Mesenchymal stem cell (in vitro differentiated cells and primary cell): ENCODE measurements at regions not wholly inside any gene's neighbourhood (a gene's known extent, or its start where the extent isn't known, plus 50 kb on each side); places are given as distances from the start of the nearest gene placed in this dataset.

Experiments
- DNase-seq: peaks from one replicate; pipeline ENCODE4 v3.0.0-alpha.2; 2013
- H2AFZ ChIP-seq: one replicate; pipeline ENCODE4 v1.6.1; 2013; ENCODE audit warnings: low read depth, mild to moderate bottlenecking, control low read depth, inconsistent platforms, low read length, moderate library complexity
- H2AK5ac ChIP-seq: 2 replicates; pipeline ENCODE4 v1.6.1; 2013; ENCODE audit warnings: low read length, moderate library complexity, mild to moderate bottlenecking, inconsistent platforms; ENCODE audit not compliant: severe bottlenecking
- H2BK120ac ChIP-seq: one replicate; pipeline ENCODE4 v1.6.1; 2013; ENCODE audit warnings: low read depth, mild to moderate bottlenecking, inconsistent platforms, low read length, moderate library complexity
- H2BK12ac ChIP-seq, 2 experiments: one replicate each; pipeline ENCODE4 v1.6.1; 2013; ENCODE audit warnings: inconsistent platforms in 2 of 2, low read length in 2 of 2, mild to moderate bottlenecking in 2 of 2, moderate library complexity in 2 of 2, control low read depth in 1 of 2
- H2BK15ac ChIP-seq: one replicate; pipeline ENCODE4 v1.6.1; 2013; ENCODE audit warnings: mild to moderate bottlenecking, low read depth, inconsistent platforms; ENCODE audit not compliant: poor library complexity, severe bottlenecking
- H2BK5ac ChIP-seq: 2 replicates; pipeline ENCODE4 v1.6.1; 2013; ENCODE audit warnings: low read depth, mild to moderate bottlenecking, low read length, control low read depth, inconsistent platforms; ENCODE audit not compliant: poor library complexity, severe bottlenecking
- H3K14ac ChIP-seq, 2 experiments: one replicate each; pipeline ENCODE4 v1.6.1; 2013; ENCODE audit warnings: inconsistent platforms in 2 of 2, low read length in 2 of 2, control low read depth in 1 of 2, mild to moderate bottlenecking in 1 of 2, moderate library complexity in 1 of 2
- H3K18ac ChIP-seq, 2 experiments: one replicate each; pipeline ENCODE4 v1.6.1; 2013; ENCODE audit warnings: inconsistent platforms in 2 of 2, low read length in 2 of 2, control low read depth in 1 of 2, low read depth in 1 of 2, mild to moderate bottlenecking in 1 of 2
- H3K23ac ChIP-seq, 2 experiments: one replicate each; pipeline ENCODE4 v1.6.1; 2013; ENCODE audit warnings: inconsistent platforms in 2 of 2, low read length in 2 of 2, mild to moderate bottlenecking in 2 of 2, moderate library complexity in 2 of 2, control low read depth in 1 of 2
- H3K27ac ChIP-seq: 2 replicates; pipeline ENCODE4 v1.5.1; 2013; ENCODE audit warnings: mild to moderate bottlenecking, moderate library complexity, low read length, control low read depth, inconsistent platforms; ENCODE audit not compliant: poor library complexity, severe bottlenecking
- H3K27me3 ChIP-seq, 2 experiments: 2 replicates each; pipeline versions ENCODE4 v1.6.1 to v1.7.0; 2013; ENCODE audit warnings: low read length in 2 of 2, mild to moderate bottlenecking in 2 of 2, moderate library complexity in 2 of 2, control low read depth in 1 of 2, inconsistent platforms in 1 of 2; ENCODE audit not compliant: control insufficient read depth in 1 of 2, insufficient read depth in 1 of 2
- H3K36me3 ChIP-seq, 2 experiments: 2 replicates each; pipeline versions ENCODE4 v1.6.1 to v1.7.0; 2013; ENCODE audit warnings: low read length in 2 of 2, control low read depth in 1 of 2, inconsistent platforms in 1 of 2, low read depth in 1 of 2, mild to moderate bottlenecking in 1 of 2; ENCODE audit not compliant: insufficient read depth in 2 of 2, control insufficient read depth in 1 of 2
- H3K4ac ChIP-seq, 2 experiments: one replicate each; pipeline ENCODE4 v1.6.1; 2013; ENCODE audit warnings: inconsistent platforms in 2 of 2, low read length in 2 of 2, mild to moderate bottlenecking in 2 of 2, moderate library complexity in 2 of 2, control low read depth in 1 of 2, low read depth in 1 of 2
- H3K4me1 ChIP-seq: 2 replicates; pipeline ENCODE4 v1.6.1; 2013; ENCODE audit warnings: low read depth, low read length, control low read depth; ENCODE audit not compliant: control insufficient read depth, insufficient read depth
- H3K4me2 ChIP-seq: 2 replicates; pipeline ENCODE4 v1.6.1; 2013; ENCODE audit warnings: low read length, mild to moderate bottlenecking, inconsistent platforms; ENCODE audit not compliant: poor library complexity, severe bottlenecking
- H3K4me3 ChIP-seq, 2 experiments: 2 replicates each; pipeline versions ENCODE4 v1.5.1 to v1.7.0; 2013; ENCODE audit warnings: low read length in 2 of 2, mild to moderate bottlenecking in 2 of 2, control low read depth in 1 of 2, low read depth in 1 of 2; ENCODE audit not compliant: insufficient read depth in 1 of 2
- H3K79me1 ChIP-seq: replicated peaks from 2 replicates; pipeline ENCODE4 v1.6.1; 2013; ENCODE audit warnings: mild to moderate bottlenecking, control low read depth, low read length, inconsistent platforms; ENCODE audit not compliant: poor library complexity, severe bottlenecking
- H3K9ac ChIP-seq: 2 replicates; pipeline ENCODE4 v1.7.0; 2013; ENCODE audit warnings: mild to moderate bottlenecking, low read length, moderate library complexity
- H3K9me3 ChIP-seq: 2 replicates; pipeline ENCODE4 v1.7.0; 2013; ENCODE audit warnings: mild to moderate bottlenecking, low read length; ENCODE audit not compliant: control insufficient read depth
- H4K8ac ChIP-seq: one replicate; pipeline ENCODE4 v1.6.1; 2013; ENCODE audit warnings: inconsistent platforms, mild to moderate bottlenecking, low read length, moderate library complexity
- H4K91ac ChIP-seq: one replicate; pipeline ENCODE4 v1.6.1; 2013; ENCODE audit warnings: mild to moderate bottlenecking, low read length, inconsistent platforms
- WGBS: methylation state at CpG from one replicate; pipeline ENCODE4 v1.1.7; 2013; ENCODE audit warnings: mixed read lengths; 5-methylcytosine and 5-hydroxymethylcytosine counted together

DNA sequence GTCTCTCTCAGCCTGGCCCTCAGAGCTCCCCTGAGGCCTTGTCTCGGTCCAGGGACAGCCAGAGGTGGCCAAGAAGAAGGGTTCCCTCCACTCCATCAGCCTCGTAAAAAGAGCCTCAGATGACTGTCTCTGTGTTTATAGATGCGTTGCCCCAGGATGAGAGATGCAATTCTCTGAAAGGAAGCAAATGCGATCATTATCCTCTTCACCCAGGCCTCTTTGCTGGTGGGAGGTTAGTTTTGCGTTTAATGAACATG is 90.4 kb downstream of the YTHDF1 start:
- H3K14ac ChIP-seq = no peak overlapping the region
- H3K4ac ChIP-seq = no peak overlapping the region
- H3K36me3 ChIP-seq = no peaks in the 10 kb centered on the region
- no peak overlapping the region for H3K9ac ChIP-seq
- H2AK5ac ChIP-seq = no peak overlapping the region
- no peak overlapping the region for H4K91ac ChIP-seq
- WGBS = 66% methylated on average over 5 of the region's 5 CpGs
- no peak overlapping the region for H3K27ac ChIP-seq
- no peak overlapping the region for H2BK120ac ChIP-seq
- no peak overlapping the region for H4K8ac ChIP-seq
- H3K23ac ChIP-seq = no peak overlapping the region
- H3K4me2 ChIP-seq = no peak overlapping the region
- no peak for DNase-seq
- no peak overlapping the region for H2BK12ac ChIP-seq
- H3K27me3 ChIP-seq = peaks cover 40 to 57% of the 10 kb centered on the region in 2 experiments
- H3K4me3 ChIP-seq = no peak overlapping the region
- H3K79me1 ChIP-seq = no peaks in the 10 kb centered on the region
- no peak overlapping the region for H2AFZ ChIP-seq
- no peak overlapping the region for H3K18ac ChIP-seq
- H2BK15ac ChIP-seq = no peak overlapping the region
- H2BK5ac ChIP-seq = no peak overlapping the region
- peaks cover 4% of the 10 kb centered on the region for H3K9me3 ChIP-seq
- no peaks in the 10 kb centered on the region for H3K4me1 ChIP-seq

DNA sequence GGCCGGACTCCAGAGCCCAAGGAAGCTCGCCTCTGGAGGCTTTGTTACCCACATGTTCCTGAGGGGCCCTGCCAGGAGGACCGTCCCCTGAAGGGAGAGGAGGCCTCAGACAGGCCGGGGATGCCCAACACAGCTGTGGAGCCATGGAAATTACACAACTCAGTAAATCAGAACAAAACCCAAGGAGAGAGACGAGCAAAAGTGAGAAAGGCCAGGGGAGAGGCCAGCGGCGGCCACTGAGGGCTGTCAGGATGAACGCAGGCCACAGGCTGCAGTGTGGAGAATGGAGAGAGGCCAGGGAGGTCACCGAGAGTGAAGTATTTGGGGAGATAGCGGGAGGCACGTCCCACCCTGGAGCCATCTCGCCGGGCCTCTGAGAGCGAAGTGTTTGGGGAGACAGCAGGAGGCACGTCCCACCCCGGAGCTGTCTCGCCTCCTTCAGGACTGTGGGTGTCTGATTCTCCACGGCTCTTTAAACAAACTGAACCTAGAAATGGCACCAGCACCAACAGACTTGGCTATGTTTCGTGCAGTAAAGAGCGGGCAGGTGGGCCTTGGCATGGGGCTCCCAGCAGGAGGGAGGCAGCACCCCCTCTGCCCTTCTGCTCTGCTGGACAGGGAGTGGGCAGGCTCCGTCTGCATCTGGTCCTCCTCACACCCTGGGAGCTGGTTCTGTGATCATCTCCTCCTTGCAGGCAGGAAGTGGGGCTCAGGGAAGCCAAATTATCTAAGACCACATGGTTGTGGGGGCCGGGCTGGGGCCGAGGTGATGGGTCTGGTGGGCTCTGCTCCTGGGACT is 91.0 kb downstream of the YTHDF1 start:
- Histone ChIP-seq H4K8ac (no peak overlapping the region), H2AK5ac (no peak overlapping the region), H3K18ac (no peak overlapping the region), H3K27me3 (peaks cover 38 to 56% of the 10 kb centered on the region in 2 experiments), H3K14ac (no peak overlapping the region), H3K4me2 (no peak overlapping the region), H2BK12ac (no peak overlapping the region), H3K27ac (no peak overlapping the region), H3K4me3 (no peak overlapping the region), H3K79me1 (no peaks in the 10 kb centered on the region), H3K4me1 (no peaks in the 10 kb centered on the region), H2BK120ac (no peak overlapping the region), H3K36me3 (no peaks in the 10 kb centered on the region), H2BK5ac (no peak overlapping the region), H4K91ac (no peak overlapping the region), H2BK15ac (no peak overlapping the region), H2AFZ (no peak overlapping the region), H3K23ac (no peak overlapping the region), H3K4ac (no peak overlapping the region), H3K9me3 (peaks cover 4% of the 10 kb centered on the region), H3K9ac (no peak overlapping the region)
- whole genome bisulfite sequencing = 76% methylated on average over 23 of the region's 23 CpGs
- no peak for DNase-seq

DNA sequence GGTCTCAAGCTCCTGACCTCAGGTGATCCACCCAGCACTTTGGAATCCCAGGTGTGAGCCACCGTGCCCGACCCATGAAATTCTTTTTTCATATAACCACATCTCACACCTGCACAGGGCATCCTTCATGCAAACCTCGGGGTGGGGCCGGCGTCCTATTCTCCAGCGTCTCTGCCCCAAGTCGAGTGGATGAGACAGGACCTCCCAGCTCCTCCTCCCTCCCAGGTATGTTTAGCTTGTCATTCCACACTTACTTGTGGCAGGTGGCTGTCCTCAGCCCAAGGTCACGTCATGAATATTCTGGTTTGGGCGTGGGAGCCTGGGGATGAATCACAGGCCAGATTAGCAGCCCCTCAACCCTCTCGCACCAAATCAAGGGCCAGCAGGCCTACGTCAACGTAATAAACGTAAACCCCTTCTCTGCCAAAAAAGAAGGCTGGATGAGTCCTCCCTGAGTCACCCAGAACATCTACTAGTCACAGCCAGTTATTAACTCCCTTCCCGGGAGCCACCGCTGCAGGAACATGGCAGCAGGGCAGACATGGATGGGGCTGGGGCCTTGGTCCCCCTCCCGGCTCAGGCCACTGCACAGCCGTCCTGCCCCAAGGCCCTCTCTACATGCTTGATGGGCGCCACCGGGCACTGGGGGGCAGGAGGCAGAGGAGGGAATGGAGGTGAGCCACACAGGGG is 91.7 kb downstream of the YTHDF1 start:
- 87% methylated on average over 19 of the region's 19 CpGs for WGBS
- no peak overlapping the region for H3K4ac ChIP-seq
- no peak overlapping the region for H3K27ac ChIP-seq
- peaks cover 4% of the 10 kb centered on the region for H3K9me3 ChIP-seq
- H2BK120ac ChIP-seq = no peak overlapping the region
- H3K4me1 ChIP-seq = no peaks in the 10 kb centered on the region
- H3K14ac ChIP-seq = no peak overlapping the region
- no peak overlapping the region for H3K9ac ChIP-seq
- H2BK5ac ChIP-seq = no peak overlapping the region
- H4K8ac ChIP-seq = no peak overlapping the region
- no peaks in the 10 kb centered on the region for H3K36me3 ChIP-seq
- peaks cover 34 to 52% of the 10 kb centered on the region in 2 experiments for H3K27me3 ChIP-seq
- no peak overlapping the region for H3K4me2 ChIP-seq
- H2BK15ac ChIP-seq = no peak overlapping the region
- H2AFZ ChIP-seq = no peak overlapping the region
- no peak overlapping the region for H2BK12ac ChIP-seq
- H3K18ac ChIP-seq = no peak overlapping the region
- no peak for DNase-seq
- no peak overlapping the region for H2AK5ac ChIP-seq
- no peak overlapping the region for H3K23ac ChIP-seq
- no peaks in the 10 kb centered on the region for H3K79me1 ChIP-seq
- H3K4me3 ChIP-seq = no peak overlapping the region
- H4K91ac ChIP-seq = no peak overlapping the region

DNA sequence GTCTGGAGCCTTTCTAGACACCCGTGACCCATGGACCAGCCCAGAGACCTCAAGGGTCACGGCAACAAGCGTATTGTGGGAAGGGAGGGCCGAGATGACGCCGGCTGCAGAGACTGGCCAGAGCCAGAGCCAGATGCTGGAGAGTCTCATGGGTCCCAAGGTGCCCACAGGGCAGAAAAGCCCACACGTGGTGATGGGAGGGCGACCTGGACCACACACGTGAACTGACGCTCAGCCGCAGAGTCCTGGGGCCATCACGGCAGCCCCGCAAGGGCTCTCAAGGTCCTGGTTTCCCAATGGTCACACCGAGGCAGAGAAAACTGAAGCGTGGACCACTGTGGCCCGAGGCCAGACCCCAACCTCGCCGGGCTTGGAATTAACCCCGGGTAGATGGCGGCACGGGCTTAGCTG is 92.6 kb downstream of the YTHDF1 start:
- Histone ChIP-seq H2BK5ac (no peak overlapping the region), H2AK5ac (no peak overlapping the region), H3K9me3 (peaks cover 4% of the 10 kb centered on the region), H2BK15ac (no peak overlapping the region), H4K91ac (no peak overlapping the region), H3K4ac (no peak overlapping the region), H3K4me1 (no peaks in the 10 kb centered on the region), H3K18ac (no peak overlapping the region), H2BK12ac (no peak overlapping the region), H2BK120ac (no peak overlapping the region), H3K27me3 (peaks cover 27 to 48% of the 10 kb centered on the region in 2 experiments), H3K9ac (no peak overlapping the region), H4K8ac (no peak overlapping the region), H3K27ac (no peak overlapping the region), H3K14ac (no peak overlapping the region), H3K23ac (no peak overlapping the region), H3K4me2 (no peak overlapping the region), H3K4me3 (peak overlapping the region in 1 of 2 experiments; percentile 14), H3K36me3 (no peaks in the 10 kb centered on the region), H2AFZ (no peak overlapping the region), H3K79me1 (no peaks in the 10 kb centered on the region)
- no peak for DNase-seq
- 83% methylated on average over 21 of the region's 21 CpGs for WGBS
